ENCODE measurements at regions not wholly inside any gene's neighbourhood (a gene's known extent, or its start where the extent isn't known, plus 50 kb on each side); places are given as distances from the start of the nearest gene placed in this dataset.

DNA sequence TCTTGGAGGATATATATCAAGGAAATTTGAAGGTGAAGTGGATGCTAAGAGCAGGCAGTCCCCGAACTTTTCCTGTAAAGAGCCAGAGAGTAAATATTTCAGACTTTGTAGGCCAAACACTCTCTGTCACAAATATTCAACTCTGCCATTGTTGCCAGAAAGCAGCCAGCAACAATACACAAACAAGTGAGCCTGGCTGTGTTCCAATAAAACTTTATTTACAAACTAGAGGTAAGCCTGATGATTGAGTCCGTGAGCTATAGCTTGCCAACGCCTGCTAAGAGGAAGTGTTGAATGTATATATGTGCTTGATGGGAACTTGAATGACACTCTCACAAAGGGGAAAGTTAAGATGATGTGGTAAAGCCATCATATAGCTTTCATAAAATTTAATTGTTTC, 166.0 kb upstream of the PLN start:
- TF ChIP-seq, protein P1, sequence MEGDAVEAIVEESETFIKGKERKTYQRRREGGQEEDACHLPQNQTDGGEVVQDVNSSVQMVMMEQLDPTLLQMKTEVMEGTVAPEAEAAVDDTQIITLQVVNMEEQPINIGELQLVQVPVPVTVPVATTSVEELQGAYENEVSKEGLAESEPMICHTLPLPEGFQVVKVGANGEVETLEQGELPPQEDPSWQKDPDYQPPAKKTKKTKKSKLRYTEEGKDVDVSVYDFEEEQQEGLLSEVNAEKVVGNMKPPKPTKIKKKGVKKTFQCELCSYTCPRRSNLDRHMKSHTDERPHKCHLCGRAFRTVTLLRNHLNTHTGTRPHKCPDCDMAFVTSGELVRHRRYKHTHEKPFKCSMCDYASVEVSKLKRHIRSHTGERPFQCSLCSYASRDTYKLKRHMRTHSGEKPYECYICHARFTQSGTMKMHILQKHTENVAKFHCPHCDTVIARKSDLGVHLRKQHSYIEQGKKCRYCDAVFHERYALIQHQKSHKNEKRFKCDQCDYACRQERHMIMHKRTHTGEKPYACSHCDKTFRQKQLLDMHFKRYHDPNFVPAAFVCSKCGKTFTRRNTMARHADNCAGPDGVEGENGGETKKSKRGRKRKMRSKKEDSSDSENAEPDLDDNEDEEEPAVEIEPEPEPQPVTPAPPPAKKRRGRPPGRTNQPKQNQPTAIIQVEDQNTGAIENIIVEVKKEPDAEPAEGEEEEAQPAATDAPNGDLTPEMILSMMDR (IDR thresholded peaks at IDR 0.05): no peak
- TF ChIP-seq POLR2A (IDR thresholded peaks at IDR 0.05): no peak
